ENCODE measurements at regions not wholly inside any gene's neighbourhood (a gene's known extent, or its start where the extent isn't known, plus 50 kb on each side); places are given as distances from the start of the nearest gene placed in this dataset.

DNA sequence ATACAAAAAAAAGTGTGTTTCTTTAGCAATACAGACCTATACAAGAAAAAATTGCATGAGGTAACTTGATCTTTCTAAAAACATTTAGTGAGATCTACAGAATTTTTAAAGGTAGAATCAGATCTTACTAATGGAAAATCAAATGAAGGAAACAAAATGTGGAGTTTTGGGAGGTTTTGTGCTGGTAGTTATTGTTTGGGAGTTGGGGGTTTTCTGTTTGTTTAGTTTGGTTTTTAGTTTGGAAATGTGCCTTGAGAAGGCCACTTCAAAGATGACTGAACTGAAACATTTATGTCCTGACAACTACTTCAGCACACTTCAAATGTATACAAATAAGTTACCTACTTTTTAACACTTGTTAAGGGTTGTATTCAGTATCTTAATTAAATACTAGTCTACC, 280.1 kb downstream of the NR2F1-AS1 start:
- dilution Hi-C loops (cut with MboI; ENCODE audit: extremely low pct_ligation_motif_present, low sequenced_read_pairs) = no loop called here
- H3K4me3 ChIP-seq (replicated peaks in 1 of 3; ENCODE audit: insufficient read depth in 1 of 3, low read depth in 1 of 3, low read length in 3 of 3) = no peak overlapping the region
- no peak overlapping the region for H2AFZ ChIP-seq (ENCODE audit: low read depth, low read length)
- no TSS peak for BruUV-seq (replicated peaks)
- no peaks in the 10 kb centered on the region for H3K79me2 ChIP-seq (ENCODE audit: control insufficient read depth, insufficient read depth, low read length)
- intact Hi-C loops (cut with micrococcal nuclease) = no loop called here
- ChIA-PET CTCF (interaction anchor here (1.7 kb wide), 1 partner anchor 10 kb away, joined by 5 read pairs; no protein-coding TSS in a partner anchor), POLR2A (no interaction called here)
- H3K9me1 ChIP-seq (replicated peaks; ENCODE audit: control insufficient read depth, extremely low read depth, insufficient read depth, low read length) = no peaks in the 10 kb centered on the region
- no peaks in the 10 kb centered on the region for H4K20me1 ChIP-seq (replicated peaks; ENCODE audit: control insufficient read depth, extremely low read depth, insufficient read depth, low read length)
- H3K4me1 ChIP-seq (ENCODE audit: control insufficient read depth, extremely low read depth, insufficient read depth, low read length) = peaks cover 8% of the 10 kb centered on the region
- H3K27ac ChIP-seq (ENCODE audit: insufficient read depth, low read depth, low read length) = no peak overlapping the region
- FAIRE-seq = no peak
- TF ChIP-seq POLR2A (IDR thresholded peaks at IDR 0.05; ENCODE audit: low read depth, low read length) (no peak), EZH2 (IDR thresholded peaks at IDR 0.05; ENCODE audit: borderline replicate concordance, low read depth, low read length, severe bottlenecking) (no peak), JUN (IDR thresholded peaks at IDR 0.05; ENCODE audit: borderline replicate concordance, insufficient read depth, insufficient read length, low read depth) (no peak), GATA2 (IDR thresholded peaks at IDR 0.05; ENCODE audit: insufficient read depth, insufficient read length, low read depth, low read length) (no peak), FOS (IDR thresholded peaks at IDR 0.05; ENCODE audit: borderline replicate concordance, insufficient read depth, low read length) (no peak), POLR2AphosphoS5 (IDR thresholded peaks at IDR 0.05; ENCODE audit: insufficient read depth, low read depth, low read length) (no peak), MYC (IDR thresholded peaks at IDR 0.05; ENCODE audit: low read depth, low read length) (no peak)
- TF ChIP-seq, protein P1, sequence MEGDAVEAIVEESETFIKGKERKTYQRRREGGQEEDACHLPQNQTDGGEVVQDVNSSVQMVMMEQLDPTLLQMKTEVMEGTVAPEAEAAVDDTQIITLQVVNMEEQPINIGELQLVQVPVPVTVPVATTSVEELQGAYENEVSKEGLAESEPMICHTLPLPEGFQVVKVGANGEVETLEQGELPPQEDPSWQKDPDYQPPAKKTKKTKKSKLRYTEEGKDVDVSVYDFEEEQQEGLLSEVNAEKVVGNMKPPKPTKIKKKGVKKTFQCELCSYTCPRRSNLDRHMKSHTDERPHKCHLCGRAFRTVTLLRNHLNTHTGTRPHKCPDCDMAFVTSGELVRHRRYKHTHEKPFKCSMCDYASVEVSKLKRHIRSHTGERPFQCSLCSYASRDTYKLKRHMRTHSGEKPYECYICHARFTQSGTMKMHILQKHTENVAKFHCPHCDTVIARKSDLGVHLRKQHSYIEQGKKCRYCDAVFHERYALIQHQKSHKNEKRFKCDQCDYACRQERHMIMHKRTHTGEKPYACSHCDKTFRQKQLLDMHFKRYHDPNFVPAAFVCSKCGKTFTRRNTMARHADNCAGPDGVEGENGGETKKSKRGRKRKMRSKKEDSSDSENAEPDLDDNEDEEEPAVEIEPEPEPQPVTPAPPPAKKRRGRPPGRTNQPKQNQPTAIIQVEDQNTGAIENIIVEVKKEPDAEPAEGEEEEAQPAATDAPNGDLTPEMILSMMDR (IDR thresholded peaks at IDR 0.05; ENCODE audit: extremely low read depth in 1 of 2, insufficient read depth in 1 of 2, low read depth in 1 of 2, low read length in 2 of 2) = no peak
- TF ChIP-seq, protein P2, sequence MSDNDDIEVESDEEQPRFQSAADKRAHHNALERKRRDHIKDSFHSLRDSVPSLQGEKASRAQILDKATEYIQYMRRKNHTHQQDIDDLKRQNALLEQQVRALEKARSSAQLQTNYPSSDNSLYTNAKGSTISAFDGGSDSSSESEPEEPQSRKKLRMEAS (IDR thresholded peaks at IDR 0.05; ENCODE audit: insufficient read depth, insufficient read length) = no peak
- H3K9me3 ChIP-seq (replicated peaks; ENCODE audit: control insufficient read depth, insufficient read depth, low read length) = no peaks in the 10 kb centered on the region
- H3K36me3 ChIP-seq (ENCODE audit: control insufficient read depth in 2 of 2, extremely low read depth in 1 of 2, insufficient read depth in 2 of 2, low read length in 2 of 2) = no peaks in the 10 kb centered on the region
- H3K4me2 ChIP-seq (ENCODE audit: insufficient read depth, low read length) = no peak overlapping the region
- H3K27me3 ChIP-seq (ENCODE audit: control insufficient read depth in 2 of 2, insufficient read depth in 2 of 2, low read length in 2 of 2) = no peaks in the 10 kb centered on the region
- no peak overlapping the region for H3K9ac ChIP-seq (replicated peaks; ENCODE audit: extremely low read depth, insufficient read depth, low read length)
- no peak for DNase-seq (ENCODE audit: low read depth, low spot score)

Measured in endothelial cell of umbilical vein (primary cell).